T-cell (primary cell): ENCODE measurements at regions not wholly inside any gene's neighbourhood (a gene's known extent, or its start where the extent isn't known, plus 50 kb on each side); places are given as distances from the start of the nearest gene placed in this dataset.
"Not testable (repeated sequence)": the region's sequence is repeated elsewhere in the genome, so short reads cannot be mapped to it uniquely, and the experiment has no call there.

Experiments used
- ATAC-seq, 4 experiments: fragments of 200-7000 bp in 3 of 4; fragments of 150-1000 bp in 1 of 4; cut with Tn5 transposase; replicated peaks in 1 of 4; 1 replicate in 3 of 4; 2 replicates in 1 of 4; pipeline ENCODE4 v1.10.0; 2021; ENCODE audit warnings: moderate library complexity in 3 of 4, mild to moderate bottlenecking in 2 of 4, moderate number of reproducible peaks in 1 of 4
- CTCF ChIA-PET, 2 donors: fragments of 300-600 bp; sonication (Branson Sonifier 250); formaldehyde crosslinking; loops; one replicate each; lab custom pipeline; 2022; ENCODE audit warnings: antibody characterized with exemption in 2 of 2; lab: Charles Lee
- POLR2A ChIA-PET, 2 donors: fragments of 300-600 bp; sonication (Branson Sonifier 250); formaldehyde crosslinking; loops; one replicate each; lab custom pipeline; 2022; ENCODE audit warnings: antibody characterized with exemption in 2 of 2; lab: Charles Lee
- DNase-seq, 35 experiments: peaks; one replicate each; pipeline versions ENCODE4 v3.0.0 to v3.0.0-alpha.2; 2013 to 2023
- H3K27ac ChIP-seq: one replicate; pipeline ENCODE4 v1.5.1; 2013; ENCODE audit warnings: low read length
- H3K27me3 ChIP-seq, 2 experiments: replicated peaks in 1 of 2; 1 replicate in 1 of 2; 2 replicates in 1 of 2; pipeline versions ENCODE4 v1.6.1 to v1.7.0; 2013; ENCODE audit warnings: low read length in 1 of 2, mixed read lengths in 1 of 2; ENCODE audit not compliant: control insufficient read depth in 2 of 2, insufficient read depth in 2 of 2; ENCODE audit errors: extremely low read depth in 1 of 2
- H3K36me3 ChIP-seq, 2 donors: 1 replicate in 1 of 2; 2 replicates in 1 of 2; pipeline versions ENCODE4 v1.6.1 to v1.7.0; 2013; ENCODE audit warnings: low read length in 1 of 2; ENCODE audit not compliant: control insufficient read depth in 2 of 2, insufficient read depth in 1 of 2; ENCODE audit errors: extremely low read depth in 1 of 2
- H3K4me1 ChIP-seq, 2 experiments: 1 replicate in 1 of 2; 2 replicates in 1 of 2; pipeline versions ENCODE4 v1.6.1 to v1.7.0; 2013; ENCODE audit warnings: low read length in 2 of 2, mixed read lengths in 1 of 2; ENCODE audit not compliant: insufficient read depth in 2 of 2, control insufficient read depth in 1 of 2; ENCODE audit errors: extremely low read depth in 1 of 2
- H3K4me3 ChIP-seq, 2 donors: 1 replicate in 1 of 2; 2 replicates in 1 of 2; pipeline versions ENCODE4 v1.5.1 to v1.7.0; 2013; ENCODE audit warnings: mild to moderate bottlenecking in 2 of 2, low read length in 1 of 2, moderate library complexity in 1 of 2; ENCODE audit not compliant: control insufficient read depth in 1 of 2; ENCODE audit errors: extremely low read depth in 1 of 2
- H3K9me3 ChIP-seq: 2 replicates; pipeline ENCODE4 v1.7.0; 2013
- H3K27ac Mint-ChIP-seq, 2 donors: one replicate each; pipeline ENCODE4 v1.8.0; 2020 to 2021; ENCODE audit warnings: mild to moderate bottlenecking in 2 of 2, mixed read lengths in 2 of 2
- H3K27me3 Mint-ChIP-seq, 2 donors: one replicate each; pipeline ENCODE4 v1.8.0; 2021 to 2022; ENCODE audit warnings: mixed read lengths in 2 of 2
- H3K36me3 Mint-ChIP-seq: one replicate; pipeline ENCODE4 v1.8.0; 2021; ENCODE audit warnings: mixed read lengths
- H3K4me1 Mint-ChIP-seq, 3 donors: one replicate each; pipeline ENCODE4 v1.8.0; 2020 to 2022; ENCODE audit warnings: mixed read lengths in 3 of 3, mild to moderate bottlenecking in 1 of 3
- H3K4me3 Mint-ChIP-seq, 3 donors: one replicate each; pipeline ENCODE4 v1.8.0; 2020 to 2022; ENCODE audit warnings: mild to moderate bottlenecking in 3 of 3, mixed read lengths in 3 of 3, moderate library complexity in 3 of 3
- H3K9me3 Mint-ChIP-seq, 3 donors: one replicate each; pipeline ENCODE4 v1.8.0; 2020 to 2022; ENCODE audit warnings: mixed read lengths in 3 of 3
- WGBS: methylation state at CpG from one replicate; pipeline ENCODE4 v1.1.5; 2013; ENCODE audit warnings: missing lambda C conversion rate; ENCODE audit not compliant: insufficient coverage; 5-methylcytosine and 5-hydroxymethylcytosine counted together

DNA sequence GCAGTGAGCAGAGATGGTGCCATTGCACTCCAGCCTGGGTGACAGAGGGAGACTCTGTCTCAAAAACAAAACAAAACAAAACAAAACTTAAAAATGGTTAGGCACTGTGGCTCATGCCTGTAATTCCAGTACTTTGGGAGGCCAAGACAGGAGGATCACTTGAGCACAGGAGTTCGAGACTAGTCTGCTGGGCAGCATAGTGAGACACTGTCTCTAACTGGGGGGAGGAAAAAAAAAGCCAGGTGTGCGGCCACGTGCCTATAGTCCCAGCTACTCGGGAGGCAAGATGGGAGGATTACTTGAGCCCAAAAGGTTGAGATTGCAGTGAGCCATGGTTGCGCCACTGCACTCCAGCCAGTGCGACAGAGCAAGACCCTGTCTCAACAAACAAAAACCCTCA is 105.5 kb upstream of the TPTE start:
- H3K36me3 Mint-ChIP-seq, POLR2A ChIA-PET, CTCF ChIA-PET, H3K27me3 Mint-ChIP-seq, H3K36me3 ChIP-seq, H3K27me3 ChIP-seq, H3K4me1 ChIP-seq, H3K9me3 Mint-ChIP-seq, H3K4me1 Mint-ChIP-seq, H3K27ac ChIP-seq, H3K4me3 Mint-ChIP-seq, H3K27ac Mint-ChIP-seq, H3K9me3 ChIP-seq, H3K4me3 ChIP-seq, DNase-seq: not testable (repeated sequence)
- peak in 1 of 4 experiments; percentile 22 for ATAC-seq
- whole genome bisulfite sequencing = 58% methylated on average over 5 of the region's 6 CpGs

DNA sequence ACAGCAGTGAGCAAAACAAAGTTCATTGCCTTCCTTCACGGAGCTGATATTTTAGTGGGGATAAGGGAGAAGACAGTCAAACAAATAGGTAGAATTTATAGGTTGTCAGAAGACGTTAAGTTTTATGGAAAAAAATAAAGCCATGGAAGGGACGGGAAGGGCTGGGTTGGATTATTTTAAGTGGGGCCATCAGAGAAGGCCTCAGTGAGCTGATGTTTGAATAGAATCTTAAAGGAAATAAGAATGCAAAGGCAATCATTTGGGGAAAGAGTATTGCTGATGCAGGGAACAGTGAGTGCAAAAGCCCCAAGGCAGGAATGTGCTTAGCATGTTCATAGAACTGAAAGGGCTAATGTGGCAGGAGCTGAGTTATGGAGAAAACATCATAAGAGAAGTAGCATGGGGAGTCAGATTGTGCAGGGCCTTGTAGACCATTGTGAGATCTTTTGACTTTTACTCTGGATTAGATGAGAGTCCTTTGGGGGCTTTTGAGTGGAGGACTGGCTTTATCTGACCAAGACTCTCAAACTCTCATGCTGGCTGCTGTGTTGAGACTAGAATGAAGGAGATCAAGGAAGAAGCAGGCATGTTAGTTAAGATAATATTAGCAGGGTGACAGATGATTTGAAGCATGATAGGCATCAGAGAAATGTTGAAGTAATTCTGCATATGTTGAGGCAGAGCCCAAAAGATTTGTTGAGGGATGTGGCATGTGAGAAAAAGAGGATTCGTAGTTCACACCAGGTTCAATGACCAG is 104.5 kb upstream of the TPTE start:
- DNase-seq, H3K9me3 ChIP-seq, POLR2A ChIA-PET, H3K4me3 Mint-ChIP-seq, H3K27ac ChIP-seq, H3K27me3 Mint-ChIP-seq, H3K4me3 ChIP-seq, H3K27ac Mint-ChIP-seq, H3K36me3 Mint-ChIP-seq, H3K4me1 Mint-ChIP-seq, H3K36me3 ChIP-seq, CTCF ChIA-PET, H3K4me1 ChIP-seq, H3K9me3 Mint-ChIP-seq, H3K27me3 ChIP-seq: not testable (repeated sequence)
- peak in 1 of 4 experiments; percentile 22 for ATAC-seq
- WGBS = 53% methylated on average over 4 of the region's 4 CpGs

GRCh38 chr21:10417551-10418002 is 103.8 kb upstream of the TPTE start:
- not testable (repeated sequence) for H3K27me3 Mint-ChIP-seq
- ATAC-seq = peak in 2 of 4 experiments; percentile 11 to 24

GRCh38 chr21:10418250-10419048 is 102.9 kb upstream of the TPTE start:
- H3K27me3 ChIP-seq, CTCF ChIA-PET, H3K27me3 Mint-ChIP-seq, POLR2A ChIA-PET, H3K27ac ChIP-seq, H3K4me1 ChIP-seq, H3K4me3 Mint-ChIP-seq, H3K27ac Mint-ChIP-seq, H3K9me3 ChIP-seq, H3K36me3 ChIP-seq, H3K4me3 ChIP-seq, DNase-seq, ATAC-seq, H3K4me1 Mint-ChIP-seq, H3K9me3 Mint-ChIP-seq, H3K36me3 Mint-ChIP-seq: not testable (repeated sequence)
- 85% methylated on average over 3 of the region's 4 CpGs for WGBS

More at GRCh38 chr21:10417551-10418002, 103.8 kb upstream of the TPTE start:
- H3K36me3 Mint-ChIP-seq, H3K4me1 Mint-ChIP-seq, H3K4me3 ChIP-seq, H3K4me1 ChIP-seq, H3K27me3 ChIP-seq, H3K9me3 ChIP-seq, H3K4me3 Mint-ChIP-seq, H3K9me3 Mint-ChIP-seq, H3K36me3 ChIP-seq, DNase-seq, H3K27ac Mint-ChIP-seq, CTCF ChIA-PET, H3K27ac ChIP-seq, POLR2A ChIA-PET: not testable (repeated sequence)
- WGBS = 72% methylated on average over 12 of the region's 12 CpGs

DNA sequence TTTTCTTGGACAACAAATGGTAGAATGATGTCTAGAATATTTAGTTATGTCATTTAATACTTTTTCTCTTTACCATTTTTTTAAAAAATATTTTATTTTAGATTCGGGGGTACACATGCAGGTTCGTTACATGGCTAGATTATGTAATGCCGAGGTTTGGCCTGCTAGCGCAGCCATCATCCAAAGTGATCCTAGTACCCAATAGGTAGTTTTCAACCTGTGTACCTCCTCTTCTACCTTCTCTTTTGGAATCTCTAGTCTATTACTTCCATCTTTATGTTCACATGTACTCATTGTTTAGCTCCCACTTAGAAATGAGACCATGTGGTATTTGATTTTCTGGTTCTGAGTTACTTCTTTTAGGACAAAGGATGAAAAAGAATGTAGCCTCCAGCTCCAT is 100.2 kb upstream of the TPTE start:
- 70% methylated on average over 4 of the region's 4 CpGs for WGBS
- H3K9me3 Mint-ChIP-seq, H3K27ac Mint-ChIP-seq, H3K4me3 Mint-ChIP-seq, H3K27me3 ChIP-seq, H3K27me3 Mint-ChIP-seq, H3K4me1 ChIP-seq, ATAC-seq, H3K4me3 ChIP-seq, POLR2A ChIA-PET, H3K4me1 Mint-ChIP-seq, H3K27ac ChIP-seq, DNase-seq, CTCF ChIA-PET, H3K36me3 Mint-ChIP-seq, H3K36me3 ChIP-seq: not testable (repeated sequence)
- H3K9me3 ChIP-seq = peaks cover 16% of the 10 kb centered on the region

GRCh38 chr21:10421601-10422000 is 99.8 kb upstream of the TPTE start:
- ATAC-seq, POLR2A ChIA-PET, H3K27ac Mint-ChIP-seq, H3K4me3 Mint-ChIP-seq, H3K4me3 ChIP-seq, H3K36me3 Mint-ChIP-seq, H3K9me3 Mint-ChIP-seq, CTCF ChIA-PET, H3K27ac ChIP-seq, H3K4me1 Mint-ChIP-seq, DNase-seq, H3K27me3 Mint-ChIP-seq, H3K4me1 ChIP-seq, H3K36me3 ChIP-seq, H3K27me3 ChIP-seq: not testable (repeated sequence)
- WGBS = no CpG with 5 or more reads among the region's 2 CpGs
- peaks cover 14% of the 10 kb centered on the region for H3K9me3 ChIP-seq
